SU-DHL-6 (cell line): ENCODE measurements at regions not wholly inside any gene's neighbourhood (a gene's known extent, or its start where the extent isn't known, plus 50 kb on each side); places are given as distances from the start of the nearest gene placed in this dataset.

Experiments
- H2AFZ ChIP-seq: fragments of 200-600 bp; sonication (generic); 2 replicates; pipeline ENCODE4 v1.6.1; 2014; ENCODE audit warnings: low read depth, mild to moderate bottlenecking, moderate library complexity, mixed read lengths, antibody characterized with exemption, low read length; ENCODE audit not compliant: severe bottlenecking
- H3F3A ChIP-seq: fragments of 200-600 bp; shearing (Covaris generic); 2 replicates; pipeline ENCODE4 v1.6.0; 2016; ENCODE audit warnings: antibody characterized with exemption, mild to moderate bottlenecking; ENCODE audit not compliant: insufficient read depth
- H3K27ac ChIP-seq: fragments of 200-600 bp; sonication (generic); 2 replicates; pipeline ENCODE4 v1.5.1; 2016; ENCODE audit warnings: low read depth, mild to moderate bottlenecking, low read length, moderate library complexity, mixed read lengths
- H3K27me3 ChIP-seq: fragments of 200-600 bp; sonication (generic), shearing (Covaris generic); 2 replicates; pipeline ENCODE4 v1.6.0; 2014; ENCODE audit warnings: mild to moderate bottlenecking, low read length
- H3K36me3 ChIP-seq: fragments of 200-600 bp; sonication (generic); 2 replicates; pipeline ENCODE4 v1.6.1; 2014; ENCODE audit warnings: mild to moderate bottlenecking, low read length, mixed read lengths
- H3K4me2 ChIP-seq: fragments of 300-600, 200-600 bp; shearing (Covaris generic), sonication (generic); 2 replicates; pipeline ENCODE4 v1.6.0; 2014; ENCODE audit warnings: low read length, low read depth, mild to moderate bottlenecking; ENCODE audit not compliant: poor library complexity, severe bottlenecking
- H3K4me3 ChIP-seq: fragments of 200-600 bp; sonication (generic); 2 replicates; pipeline ENCODE4 v1.5.1; 2014; ENCODE audit warnings: antibody characterized with exemption, low read length, mild to moderate bottlenecking, mixed read lengths; ENCODE audit not compliant: insufficient read depth, poor library complexity, severe bottlenecking
- H3K79me2 ChIP-seq: fragments of 200-600 bp; sonication (generic); 2 replicates; pipeline ENCODE4 v1.6.1; 2014; ENCODE audit warnings: mild to moderate bottlenecking, low read length, moderate library complexity; ENCODE audit not compliant: insufficient read depth
- H3K9ac ChIP-seq: fragments of 200-600 bp; sonication (generic); 2 replicates; pipeline ENCODE4 v1.7.0; 2014; ENCODE audit warnings: mild to moderate bottlenecking, low read length
- H3K9me2 ChIP-seq: fragments of 200-600 bp; sonication (generic); replicated peaks from 2 replicates; pipeline ENCODE4 v1.6.1; 2014; ENCODE audit warnings: low read length; ENCODE audit not compliant: insufficient read depth
- H3K9me3 ChIP-seq: fragments of 200-600 bp; sonication (generic); 2 replicates; pipeline ENCODE4 v1.6.1; 2014; ENCODE audit warnings: low read length, mixed read lengths; ENCODE audit not compliant: insufficient read depth
- H4K20me1 ChIP-seq: fragments of 200-600 bp; sonication (generic); 2 replicates; pipeline ENCODE4 v1.6.1; 2014; ENCODE audit warnings: low read depth, mild to moderate bottlenecking, antibody characterized with exemption, low read length, moderate library complexity, mixed read lengths
- EZH2phosphoT487 ChIP-seq: fragments of 200-600 bp; sonication (generic), shearing (Covaris generic); conservative IDR thresholded peaks from 2 replicates; pipeline ENCODE4 v1.6.1; 2018; ENCODE audit warnings: mild to moderate bottlenecking, antibody characterized with exemption, low read length, moderate library complexity, mixed read lengths
- TF ChIP-seq, protein P1 (sequence below): fragments of 200-600 bp; sonication (generic); IDR thresholded peaks from one replicate; pipeline ENCODE4 v1.5.1; 2017; ENCODE audit warnings: antibody characterized with exemption, mild to moderate bottlenecking, low read length, moderate library complexity; ENCODE audit not compliant: insufficient read depth, poor library complexity, severe bottlenecking

DNA sequence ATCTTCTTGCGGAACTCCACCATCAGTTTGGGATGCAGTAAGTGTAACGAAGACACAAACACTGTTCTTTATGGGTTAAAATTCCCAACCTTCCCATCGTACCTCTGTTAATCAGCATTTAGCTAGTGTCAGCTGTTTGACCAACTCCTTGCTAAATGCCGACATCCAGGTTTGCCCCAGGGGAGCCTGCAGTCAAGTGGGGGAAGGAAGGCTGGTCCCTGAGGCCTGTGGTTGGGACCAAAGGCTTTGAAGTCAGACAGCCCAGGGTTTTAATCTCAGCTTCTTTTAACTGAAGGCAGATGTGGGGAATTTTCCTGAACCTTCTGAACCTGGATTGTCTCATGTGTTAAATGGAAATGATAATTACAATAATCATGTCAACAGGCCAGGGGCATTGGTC is 443.7 kb downstream of the GLRX3 start:
- H3K9me2 ChIP-seq: no peaks in the 10 kb centered on the region
- H3K27ac ChIP-seq: no peak overlapping the region
- H3K9me3 ChIP-seq: no peaks in the 10 kb centered on the region
- TF ChIP-seq EZH2phosphoT487: no peak
- TF ChIP-seq, protein P1, sequence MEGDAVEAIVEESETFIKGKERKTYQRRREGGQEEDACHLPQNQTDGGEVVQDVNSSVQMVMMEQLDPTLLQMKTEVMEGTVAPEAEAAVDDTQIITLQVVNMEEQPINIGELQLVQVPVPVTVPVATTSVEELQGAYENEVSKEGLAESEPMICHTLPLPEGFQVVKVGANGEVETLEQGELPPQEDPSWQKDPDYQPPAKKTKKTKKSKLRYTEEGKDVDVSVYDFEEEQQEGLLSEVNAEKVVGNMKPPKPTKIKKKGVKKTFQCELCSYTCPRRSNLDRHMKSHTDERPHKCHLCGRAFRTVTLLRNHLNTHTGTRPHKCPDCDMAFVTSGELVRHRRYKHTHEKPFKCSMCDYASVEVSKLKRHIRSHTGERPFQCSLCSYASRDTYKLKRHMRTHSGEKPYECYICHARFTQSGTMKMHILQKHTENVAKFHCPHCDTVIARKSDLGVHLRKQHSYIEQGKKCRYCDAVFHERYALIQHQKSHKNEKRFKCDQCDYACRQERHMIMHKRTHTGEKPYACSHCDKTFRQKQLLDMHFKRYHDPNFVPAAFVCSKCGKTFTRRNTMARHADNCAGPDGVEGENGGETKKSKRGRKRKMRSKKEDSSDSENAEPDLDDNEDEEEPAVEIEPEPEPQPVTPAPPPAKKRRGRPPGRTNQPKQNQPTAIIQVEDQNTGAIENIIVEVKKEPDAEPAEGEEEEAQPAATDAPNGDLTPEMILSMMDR: no peak
- H2AFZ ChIP-seq: no peak overlapping the region
- no peak overlapping the region for H3K9ac ChIP-seq
- no peaks in the 10 kb centered on the region for H3K27me3 ChIP-seq
- H3K36me3 ChIP-seq: no peaks in the 10 kb centered on the region
- no peak overlapping the region for H3K4me3 ChIP-seq
- no peak overlapping the region for H3K4me2 ChIP-seq
- no peaks in the 10 kb centered on the region for H4K20me1 ChIP-seq
- no peaks in the 10 kb centered on the region for H3F3A ChIP-seq
- H3K79me2 ChIP-seq: no peaks in the 10 kb centered on the region

- TF ChIP-seq, protein P1: no peak
- TF ChIP-seq EZH2phosphoT487: no peak
- H3K4me3 ChIP-seq: no peak overlapping the region
- H3K4me2 ChIP-seq: no peak overlapping the region
- H3K79me2 ChIP-seq: no peaks in the 10 kb centered on the region
- H3K9me2 ChIP-seq: no peaks in the 10 kb centered on the region
- H3K27me3 ChIP-seq: no peaks in the 10 kb centered on the region
- no peak overlapping the region for H3K27ac ChIP-seq
- no peak overlapping the region for H2AFZ ChIP-seq
- no peak overlapping the region for H3K9ac ChIP-seq
- H3K9me3 ChIP-seq: no peaks in the 10 kb centered on the region
- H3F3A ChIP-seq: no peaks in the 10 kb centered on the region
- H3K36me3 ChIP-seq: no peaks in the 10 kb centered on the region
- H4K20me1 ChIP-seq: no peaks in the 10 kb centered on the region
Observed at GRCh38 chr10:130580975-130581374, 444.8 kb downstream of the GLRX3 start.

- Histone ChIP-seq H3K27ac (no peak overlapping the region), H3K27me3 (no peaks in the 10 kb centered on the region), H3K4me3 (no peak overlapping the region), H3K4me2 (no peak overlapping the region), H3K79me2 (no peaks in the 10 kb centered on the region), H3K36me3 (no peaks in the 10 kb centered on the region), H3K9ac (no peak overlapping the region), H3F3A (no peaks in the 10 kb centered on the region), H3K9me3 (no peaks in the 10 kb centered on the region), H3K9me2 (no peaks in the 10 kb centered on the region), H4K20me1 (no peaks in the 10 kb centered on the region), H2AFZ (no peak overlapping the region)
- no peak for TF ChIP-seq EZH2phosphoT487
- TF ChIP-seq, protein P1: no peak
Observed at GRCh38 chr10:130587718-130588117, 451.5 kb downstream of the GLRX3 start.
